GM18508 (cell line): ENCODE measurements at regions not wholly inside any gene's neighbourhood (a gene's known extent, or its start where the extent isn't known, plus 50 kb on each side); places are given as distances from the start of the nearest gene placed in this dataset.

Experiments
- ATAC-seq: cut with Tn5 transposase; IDR thresholded peaks from one replicate; pipeline ENCODE4 v1.9.1; 2021; ENCODE audit warnings: moderate number of reproducible peaks; ENCODE audit not compliant: insufficient read depth, unreplicated experiment

DNA sequence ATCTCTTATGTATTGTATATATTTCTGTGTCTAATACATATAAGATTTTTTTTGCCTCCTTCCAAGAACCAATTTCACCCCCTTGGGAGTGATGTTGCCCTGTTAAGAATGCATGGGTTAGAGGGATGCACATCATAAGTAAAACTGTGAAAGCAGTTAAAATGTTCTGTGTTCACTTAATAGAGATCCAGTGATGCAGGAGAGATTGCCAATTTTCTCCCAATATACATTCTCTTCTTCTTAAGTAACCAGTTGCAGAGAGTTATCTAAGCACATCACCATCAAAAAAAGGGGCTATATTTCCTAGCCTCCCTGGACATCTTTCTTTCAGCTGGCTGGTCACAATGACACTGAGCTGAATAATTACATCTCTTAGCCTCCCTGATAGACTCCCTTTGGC lies 307.0 kb downstream of the OSTF1 start:
- no peak for ATAC-seq

DNA sequence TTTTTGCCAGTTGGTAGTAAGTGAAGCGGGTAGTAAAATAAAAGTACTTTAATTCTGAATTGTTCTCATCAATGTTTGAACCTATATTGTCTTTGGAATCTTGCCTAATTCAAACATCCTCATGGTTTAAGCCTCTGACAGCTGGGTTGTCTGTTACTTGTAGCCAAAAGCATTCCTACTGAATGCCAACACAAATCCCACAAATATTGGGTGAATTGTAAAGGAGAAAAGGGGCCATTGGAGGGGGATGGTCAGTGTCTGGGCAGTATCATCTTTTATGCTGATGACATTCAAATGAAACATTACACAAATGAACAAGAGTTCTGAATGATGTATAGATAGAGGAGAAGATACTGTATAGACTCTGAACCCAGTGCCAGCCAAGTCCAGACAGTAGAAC lies 309.5 kb downstream of the OSTF1 start:
- no peak for ATAC-seq

DNA sequence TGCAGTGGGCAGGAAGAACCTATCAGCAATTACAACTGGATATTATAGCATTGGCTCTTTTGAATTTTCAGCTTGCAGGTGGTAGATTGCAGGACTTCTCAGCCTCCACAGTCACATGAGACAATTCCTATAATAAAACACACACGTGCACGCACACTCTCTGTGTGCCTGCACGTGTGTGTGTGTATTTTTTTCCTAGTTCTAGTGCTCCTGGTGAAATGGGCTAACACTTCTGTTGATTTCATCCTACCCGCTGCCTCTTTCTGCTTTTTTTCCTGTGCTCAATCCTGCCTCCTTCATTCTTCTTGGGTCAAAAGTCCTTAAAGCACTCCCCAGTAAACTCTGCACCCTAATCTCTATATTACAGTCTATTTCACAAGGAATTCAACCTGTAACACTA lies 320.1 kb downstream of the OSTF1 start:
- ATAC-seq: no peak

DNA sequence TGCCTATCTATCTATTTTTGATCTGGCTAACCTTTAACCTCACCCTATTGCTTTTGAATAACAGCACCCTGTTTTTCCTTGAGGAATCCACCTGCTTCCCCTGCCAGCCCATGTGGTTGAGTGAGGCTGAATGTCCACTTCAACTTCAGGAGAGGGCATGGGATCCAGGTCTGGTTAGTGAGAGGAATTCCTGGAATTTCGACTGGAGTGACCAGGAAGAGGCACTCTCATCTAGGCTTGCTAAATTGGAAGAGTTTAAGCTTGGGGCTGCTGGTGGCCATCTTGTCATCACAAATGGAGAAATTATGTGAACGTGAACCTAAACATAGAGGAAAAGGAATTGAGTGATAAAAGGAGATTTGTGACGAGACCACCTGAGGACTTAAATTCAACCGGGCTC lies 322.1 kb downstream of the OSTF1 start:
- no peak for ATAC-seq

DNA sequence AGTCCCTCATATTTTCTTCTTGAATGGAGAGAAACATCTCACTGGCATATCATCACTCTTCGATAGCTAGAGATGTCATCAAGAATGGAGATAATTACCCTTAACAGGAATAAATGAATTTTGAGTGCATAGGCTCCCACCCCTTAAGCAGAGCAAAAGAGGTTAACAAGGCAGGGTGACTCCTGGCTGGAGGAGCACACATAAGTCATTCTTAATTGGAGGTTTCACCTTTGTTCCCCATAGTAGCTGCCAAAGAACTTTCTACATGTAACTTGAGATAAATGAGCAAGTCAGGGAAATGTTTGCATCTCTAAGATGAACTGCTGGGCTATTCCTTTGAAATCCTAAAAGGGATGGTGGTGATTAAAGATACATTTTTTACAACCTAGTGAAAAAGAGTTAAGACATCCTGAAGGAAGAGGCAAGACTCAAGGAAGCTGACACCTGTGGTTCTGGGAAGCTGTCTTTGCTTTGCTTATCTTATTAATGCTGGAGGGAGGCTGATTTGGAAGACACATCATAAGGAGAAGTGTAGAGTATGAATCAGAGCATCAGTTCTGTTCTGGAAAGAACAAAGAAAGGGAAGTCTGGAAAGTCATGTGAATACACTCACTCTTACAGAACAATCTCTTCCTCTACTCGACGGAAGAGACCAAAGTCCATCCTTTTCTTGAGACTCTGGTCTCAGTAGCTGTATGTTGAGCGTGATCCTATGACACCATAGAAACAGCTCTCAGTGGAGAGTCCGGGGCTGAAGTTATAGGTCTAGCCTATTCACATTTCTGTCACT lies 326.3 kb downstream of the OSTF1 start:
- no peak for ATAC-seq

DNA sequence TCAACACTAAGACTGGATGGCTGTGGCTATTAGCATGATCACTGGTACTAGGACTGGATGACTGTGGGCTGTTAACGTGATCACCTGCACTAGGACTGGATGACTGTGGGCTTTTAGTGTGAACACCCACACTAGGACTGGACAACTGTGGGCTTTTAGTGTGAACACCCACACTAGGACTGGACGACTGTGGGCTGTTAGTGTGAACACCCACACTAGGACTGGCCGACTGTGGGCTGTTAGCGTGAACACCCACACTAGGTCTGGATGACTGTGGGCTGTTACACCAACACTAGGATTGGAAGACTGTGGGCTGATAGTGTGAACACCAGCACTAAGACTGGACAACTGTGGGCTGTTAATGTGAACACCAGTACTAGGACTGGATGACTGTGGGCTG lies 329.2 kb downstream of the OSTF1 start:
- no peak for ATAC-seq

DNA sequence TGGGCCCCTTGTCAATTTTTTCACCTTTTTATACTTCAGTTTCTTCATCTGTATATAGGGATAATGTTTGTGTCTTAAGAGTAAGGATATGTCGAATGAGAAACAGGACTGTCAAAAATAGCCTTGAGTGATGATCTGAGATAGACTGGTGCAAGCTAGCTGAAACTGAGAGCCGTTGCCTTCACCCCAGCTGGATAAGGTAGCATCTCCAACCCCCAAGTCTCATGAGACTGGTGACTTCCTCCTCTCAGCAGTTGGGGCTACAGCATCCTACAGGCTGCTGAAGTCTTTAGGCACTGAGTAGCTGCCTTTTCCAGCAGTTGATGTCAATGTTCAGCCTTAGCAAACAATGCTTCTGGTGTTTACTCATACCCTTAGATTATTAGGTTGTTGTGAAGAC lies 330.2 kb downstream of the OSTF1 start:
- no peak for ATAC-seq

DNA sequence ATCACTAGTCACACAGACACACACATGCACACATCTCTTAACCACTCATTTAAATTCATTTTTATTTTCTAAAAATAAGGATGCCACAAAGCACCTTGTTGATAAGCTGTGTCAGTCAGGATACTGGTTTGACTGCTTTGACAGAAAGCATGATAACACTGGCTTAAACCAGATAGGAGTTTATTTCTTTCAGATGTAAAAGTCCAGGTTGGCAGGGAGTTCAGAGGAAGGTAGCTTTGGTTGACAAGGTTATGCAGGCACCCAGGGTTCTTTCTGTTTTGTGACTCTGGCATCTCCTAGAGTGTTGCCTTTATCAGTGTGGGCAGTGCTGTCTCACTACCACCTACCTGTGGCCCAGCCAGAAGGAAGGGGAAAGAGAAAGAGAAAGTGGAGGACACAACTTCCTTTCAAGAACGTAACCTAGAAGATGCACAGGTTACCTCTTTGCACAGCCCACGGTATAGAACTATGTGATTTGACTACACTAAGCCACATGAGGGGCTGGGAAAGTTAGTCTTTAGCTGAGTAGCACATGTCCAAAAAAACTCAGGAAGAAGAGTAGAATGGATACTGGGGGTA lies 334.7 kb downstream of the OSTF1 start:
- ATAC-seq: no peak

DNA sequence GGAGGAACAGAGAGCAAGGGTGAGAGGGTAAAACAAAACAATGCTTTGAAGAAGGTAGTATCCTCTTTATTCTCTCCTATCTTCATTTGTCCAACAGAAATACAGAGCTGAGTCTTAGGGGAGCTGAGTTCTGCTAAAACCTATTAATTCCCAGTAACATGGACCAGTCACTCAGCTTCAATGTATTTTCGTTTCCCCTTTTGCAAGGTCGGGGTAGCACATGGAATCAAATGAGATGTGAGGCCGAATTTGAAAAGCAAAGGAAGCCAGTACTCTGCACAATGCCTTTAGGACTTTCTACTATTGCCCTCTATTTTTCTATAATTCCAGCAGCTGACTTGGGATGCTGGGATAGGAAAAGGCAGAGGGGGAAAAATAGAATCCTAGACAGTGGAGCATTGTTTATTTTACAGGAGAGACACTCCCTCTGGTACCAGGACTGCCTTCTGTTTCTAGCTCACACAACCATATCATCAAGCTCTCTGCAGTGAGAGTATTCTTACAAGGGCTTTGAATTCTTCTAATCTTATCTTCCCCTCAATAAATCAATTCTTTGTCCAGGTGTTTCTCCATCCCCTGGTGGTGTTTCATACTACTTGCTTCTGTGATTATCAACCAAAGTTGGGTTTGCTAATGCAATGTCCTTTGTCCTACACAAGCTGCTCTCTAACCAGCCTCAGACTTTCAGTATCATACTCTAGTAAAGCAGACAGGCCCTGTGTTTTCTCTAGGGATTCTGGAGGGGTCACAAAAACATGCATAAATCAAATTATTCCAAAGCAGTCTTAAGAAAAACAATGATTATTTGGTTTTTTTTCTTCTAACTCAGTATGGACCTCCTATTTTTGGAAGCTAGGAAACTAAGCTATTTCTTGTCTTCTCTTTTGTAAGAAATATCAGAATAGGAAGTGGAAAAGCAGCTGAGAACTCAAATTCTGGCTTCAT lies 341.5 kb downstream of the OSTF1 start:
- ATAC-seq: no peak

DNA sequence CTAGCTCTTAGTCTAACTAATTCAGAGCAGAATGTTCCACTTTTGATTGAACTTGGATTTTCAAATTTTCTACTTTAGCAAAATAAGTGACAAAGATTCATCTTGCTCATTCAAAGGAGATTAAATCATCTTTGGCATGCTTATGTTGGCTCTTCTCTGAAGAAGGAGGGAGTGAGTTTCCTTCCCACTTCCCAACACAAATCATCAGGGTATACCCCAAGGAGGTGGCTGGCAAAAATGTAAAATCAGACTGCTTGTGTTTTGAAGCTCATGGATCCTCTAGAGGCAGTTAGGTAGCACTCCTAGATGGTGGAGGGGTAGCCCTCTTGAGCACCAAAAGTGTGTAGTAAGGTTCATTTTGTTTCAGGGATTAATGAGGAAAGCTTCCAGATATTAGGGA lies 343.1 kb downstream of the OSTF1 start:
- ATAC-seq: no peak

DNA sequence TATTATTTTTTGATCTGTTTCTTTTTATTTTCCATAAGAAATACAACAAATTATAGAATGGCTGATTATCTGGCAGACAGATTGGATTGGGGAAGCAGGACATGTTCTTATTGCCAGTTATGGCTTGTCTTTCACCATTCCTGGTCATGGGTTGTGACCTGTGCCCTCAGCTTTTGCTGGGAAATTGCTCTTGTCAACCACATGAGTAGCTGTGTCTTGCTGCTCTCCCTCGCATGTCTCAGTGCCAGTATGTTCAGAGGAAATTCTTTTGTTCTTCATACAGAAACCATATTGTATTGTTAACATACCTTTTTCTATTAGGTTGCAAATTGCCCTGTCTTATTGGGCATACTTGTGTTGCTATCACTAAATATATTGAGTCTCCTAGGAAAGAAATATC lies 344.1 kb downstream of the OSTF1 start:
- ATAC-seq: no peak

DNA sequence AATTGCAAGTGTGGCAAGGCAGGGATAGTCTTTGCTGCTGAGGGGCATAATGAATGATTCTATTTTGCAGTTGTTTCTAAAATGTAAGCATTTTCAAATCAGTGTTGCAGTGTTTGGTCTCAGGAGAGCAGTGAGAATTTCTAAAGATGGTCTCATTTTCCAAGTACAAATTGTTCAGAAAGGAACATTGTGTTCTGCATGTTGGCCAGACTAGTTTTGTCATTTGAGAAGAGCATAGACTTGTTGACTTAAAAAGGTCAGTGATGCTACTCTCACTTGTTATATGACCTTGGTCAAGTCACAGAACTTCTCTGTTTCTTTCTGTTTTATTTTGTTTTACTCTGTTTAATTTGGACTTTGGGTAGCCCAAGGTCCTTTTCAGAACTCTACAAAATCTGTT lies 344.6 kb downstream of the OSTF1 start:
- no peak for ATAC-seq

DNA sequence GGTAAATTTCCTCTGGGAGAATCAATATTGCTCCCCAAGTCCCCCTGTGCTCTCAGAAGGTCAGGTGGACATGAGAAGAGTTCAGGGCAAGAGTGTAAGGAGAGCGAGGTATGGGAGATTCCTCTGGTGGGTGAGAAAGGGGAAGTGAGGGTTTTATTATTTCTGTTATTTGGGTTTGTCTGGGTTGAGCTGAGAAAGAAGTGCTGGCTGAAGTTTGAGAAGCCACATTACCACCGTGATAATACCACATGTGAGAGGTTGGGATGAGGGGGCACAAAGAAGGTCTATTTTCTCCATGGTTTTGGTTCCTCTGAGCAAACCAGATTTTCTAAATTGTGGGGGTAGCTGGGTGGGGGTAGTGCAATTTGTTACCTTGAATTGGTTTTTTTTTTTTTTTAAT lies 350.4 kb downstream of the OSTF1 start:
- ATAC-seq: no peak

DNA sequence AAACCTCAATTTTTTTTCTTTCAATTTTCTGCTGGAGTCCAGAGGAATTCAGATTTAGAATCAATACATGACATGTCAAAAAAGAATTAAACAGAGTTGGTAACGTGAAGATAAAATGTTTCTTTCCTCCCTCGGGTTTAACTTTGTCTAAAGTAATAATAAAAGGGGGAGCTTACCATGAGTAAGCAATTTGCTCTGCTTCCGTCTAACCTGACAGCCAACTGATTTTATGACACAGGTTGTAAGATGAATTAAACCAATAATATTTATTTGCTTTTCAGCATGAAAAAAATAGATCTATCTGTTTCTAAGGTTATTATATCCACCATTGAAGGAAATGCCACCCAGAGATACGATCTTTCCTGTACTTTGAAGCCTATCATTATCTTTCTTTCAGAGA lies 352.6 kb downstream of the OSTF1 start:
- no peak for ATAC-seq

DNA sequence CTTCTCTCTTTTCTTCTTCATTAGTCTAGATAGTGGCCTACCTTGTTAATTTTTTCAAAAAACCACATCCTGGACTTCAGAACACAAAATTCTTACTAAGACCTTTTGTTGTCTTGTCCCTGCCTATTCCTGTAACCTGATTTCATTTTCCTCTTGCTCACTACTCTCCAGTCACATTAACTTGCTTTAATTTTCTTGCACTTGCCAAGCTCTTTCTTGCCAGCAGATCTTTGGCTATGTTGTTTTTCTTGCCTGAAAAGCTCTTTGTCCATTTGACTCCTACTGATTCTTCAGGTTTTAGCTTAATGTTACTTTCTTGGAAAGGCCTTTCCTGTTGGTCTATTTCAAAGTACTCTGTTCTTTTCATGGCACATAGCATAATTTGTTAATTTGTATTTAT lies 356.8 kb downstream of the OSTF1 start:
- ATAC-seq: no peak

DNA sequence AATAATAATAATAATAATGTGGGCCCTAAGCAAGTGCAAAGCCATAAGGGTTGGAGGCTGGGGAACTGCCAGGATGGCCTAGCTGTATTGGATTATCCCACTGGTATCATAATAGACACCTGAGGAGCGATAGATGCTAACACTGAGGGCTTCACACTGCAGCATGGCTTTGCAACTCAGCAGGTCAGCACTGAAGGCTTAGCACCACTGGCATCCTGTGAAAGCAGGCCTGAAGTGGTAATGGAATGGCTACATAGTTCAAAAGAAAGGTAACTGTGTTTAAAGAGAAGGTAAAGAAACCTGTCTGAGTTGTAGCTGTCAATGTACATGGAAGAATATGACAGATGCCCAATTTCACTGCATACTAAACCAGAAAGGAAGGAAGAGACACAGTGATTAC lies 359.0 kb downstream of the OSTF1 start:
- no peak for ATAC-seq

DNA sequence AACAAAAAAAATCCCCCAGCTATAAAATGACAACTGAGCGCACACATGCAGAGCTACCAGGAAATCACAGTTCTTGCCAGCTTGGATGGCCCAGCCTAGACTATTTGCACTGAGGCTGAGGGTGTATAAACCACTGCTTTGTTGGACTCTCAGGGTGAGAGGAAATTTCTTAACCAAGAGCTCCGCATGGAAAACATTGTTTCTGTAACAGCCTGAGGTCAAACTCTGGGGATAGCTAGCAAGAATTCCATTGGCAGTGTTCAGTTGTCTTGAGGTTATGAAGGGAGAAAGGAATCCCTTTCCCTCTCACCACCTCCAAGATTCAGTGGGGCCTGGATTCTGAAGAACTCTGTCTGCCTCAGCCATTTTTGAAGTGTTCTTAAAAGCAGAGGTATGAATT lies 360.0 kb downstream of the OSTF1 start:
- no peak for ATAC-seq

DNA sequence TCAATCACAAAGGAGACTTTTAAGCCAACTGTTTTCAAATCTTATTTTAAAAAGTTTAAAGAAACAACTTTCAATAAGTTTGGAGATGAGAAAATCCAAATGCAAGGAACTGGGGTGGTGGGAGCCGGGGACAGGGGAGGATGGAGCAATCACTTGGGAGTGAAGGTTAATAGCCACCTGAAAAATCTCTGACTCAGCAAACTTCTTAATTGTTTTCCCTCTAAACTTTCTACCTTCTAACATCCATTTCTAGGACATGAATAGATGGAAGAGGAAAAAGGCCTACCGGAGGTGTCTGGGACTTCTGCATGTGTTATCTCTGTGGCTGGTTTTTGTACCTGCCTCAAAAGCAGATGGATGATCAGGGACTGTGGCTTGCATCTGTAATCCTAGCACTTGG lies 360.6 kb downstream of the OSTF1 start:
- no peak for ATAC-seq

DNA sequence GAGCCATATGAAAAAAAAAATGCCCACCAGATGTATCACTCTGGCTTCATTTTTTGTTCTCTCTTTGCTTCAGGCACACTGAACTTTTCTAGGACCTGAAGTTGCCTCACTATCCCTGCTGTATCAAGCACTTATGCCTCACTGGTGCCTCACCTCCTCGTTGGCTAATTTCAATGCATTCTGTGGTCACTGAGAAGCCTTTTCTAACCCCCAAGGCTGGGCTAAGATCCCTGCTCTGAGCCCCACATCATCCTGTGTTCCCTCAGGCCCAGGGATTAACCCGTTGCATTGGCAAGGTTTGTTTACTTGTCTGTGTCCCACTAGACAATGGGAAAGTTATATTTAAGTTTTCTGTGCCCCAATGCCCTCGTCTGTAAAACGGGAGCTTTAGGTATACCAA lies 362.7 kb downstream of the OSTF1 start:
- ATAC-seq: no peak

DNA sequence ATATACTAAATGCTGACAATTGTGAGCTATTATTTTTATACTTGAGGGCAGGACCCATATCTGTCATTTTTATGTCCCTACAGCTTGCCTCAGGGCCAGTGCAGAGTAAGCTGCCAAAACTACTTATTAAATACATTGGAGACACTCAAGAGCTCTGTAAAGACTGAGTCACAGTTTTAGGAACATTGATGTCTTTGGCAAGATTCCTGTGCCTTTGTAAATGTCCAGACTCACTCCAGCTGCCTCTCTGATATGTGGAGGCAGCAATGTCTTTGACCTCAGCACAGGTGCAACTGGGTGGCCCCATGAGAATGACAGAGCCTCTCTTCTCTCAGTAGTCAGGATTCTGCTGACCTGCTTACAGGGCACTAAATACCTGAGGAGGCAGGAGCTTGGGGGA lies 363.2 kb downstream of the OSTF1 start:
- no peak for ATAC-seq

DNA sequence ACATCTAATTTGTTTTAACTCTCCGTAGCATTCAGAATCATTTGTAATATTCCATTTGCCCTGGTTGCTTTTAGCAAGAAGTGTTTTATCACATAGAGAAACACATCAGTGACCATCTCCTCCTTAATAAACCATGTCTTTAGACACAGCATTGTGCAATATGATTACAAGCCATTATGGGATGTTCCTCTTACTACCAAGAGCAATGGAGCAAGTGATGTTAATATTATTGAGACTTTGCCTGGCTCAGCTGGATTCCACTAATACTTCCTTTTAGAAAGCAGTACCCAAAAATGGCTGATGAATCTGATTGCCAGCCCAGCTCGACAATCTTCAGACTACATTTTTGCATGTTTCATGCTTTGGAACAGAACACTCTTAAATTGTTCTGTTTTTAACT lies 364.2 kb downstream of the OSTF1 start:
- ATAC-seq: no peak
